ENCODE measurements at regions not wholly inside any gene's neighbourhood (a gene's known extent, or its start where the extent isn't known, plus 50 kb on each side); places are given as distances from the start of the nearest gene placed in this dataset.

DNA sequence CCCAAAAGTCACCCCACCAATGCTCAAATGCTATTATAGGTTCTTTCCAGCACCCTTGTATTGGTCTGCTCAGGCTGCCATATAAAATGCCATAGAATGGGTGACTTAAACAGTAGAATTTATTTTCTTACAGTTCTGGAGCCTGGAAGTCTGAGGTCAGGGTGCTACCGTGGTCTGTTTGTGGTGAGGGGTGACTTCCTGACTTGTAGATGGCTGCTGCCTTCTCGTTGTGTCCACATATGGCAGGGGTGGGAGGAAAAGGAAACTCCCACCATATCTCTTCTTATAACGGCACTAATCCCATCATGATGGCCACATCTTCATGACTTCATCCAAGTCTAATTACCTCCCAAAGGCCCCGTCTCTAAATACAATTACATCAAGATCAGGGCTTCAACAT, 257.8 kb upstream of the TARS1 start:
- Histone ChIP-seq H3K27me3 (no peaks in the 10 kb centered on the region), H3K4me3 (ENCODE audit: low read depth, low read length) (no peak overlapping the region), H3K4me1 (no peaks in the 10 kb centered on the region), H3K36me3 (no peaks in the 10 kb centered on the region), H3K9me3 (no peaks in the 10 kb centered on the region)
- no peak for DNase-seq
- TF ChIP-seq, protein P1, sequence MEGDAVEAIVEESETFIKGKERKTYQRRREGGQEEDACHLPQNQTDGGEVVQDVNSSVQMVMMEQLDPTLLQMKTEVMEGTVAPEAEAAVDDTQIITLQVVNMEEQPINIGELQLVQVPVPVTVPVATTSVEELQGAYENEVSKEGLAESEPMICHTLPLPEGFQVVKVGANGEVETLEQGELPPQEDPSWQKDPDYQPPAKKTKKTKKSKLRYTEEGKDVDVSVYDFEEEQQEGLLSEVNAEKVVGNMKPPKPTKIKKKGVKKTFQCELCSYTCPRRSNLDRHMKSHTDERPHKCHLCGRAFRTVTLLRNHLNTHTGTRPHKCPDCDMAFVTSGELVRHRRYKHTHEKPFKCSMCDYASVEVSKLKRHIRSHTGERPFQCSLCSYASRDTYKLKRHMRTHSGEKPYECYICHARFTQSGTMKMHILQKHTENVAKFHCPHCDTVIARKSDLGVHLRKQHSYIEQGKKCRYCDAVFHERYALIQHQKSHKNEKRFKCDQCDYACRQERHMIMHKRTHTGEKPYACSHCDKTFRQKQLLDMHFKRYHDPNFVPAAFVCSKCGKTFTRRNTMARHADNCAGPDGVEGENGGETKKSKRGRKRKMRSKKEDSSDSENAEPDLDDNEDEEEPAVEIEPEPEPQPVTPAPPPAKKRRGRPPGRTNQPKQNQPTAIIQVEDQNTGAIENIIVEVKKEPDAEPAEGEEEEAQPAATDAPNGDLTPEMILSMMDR (IDR thresholded peaks at IDR 0.05; ENCODE audit: low read depth, low read length): no peak

DNA sequence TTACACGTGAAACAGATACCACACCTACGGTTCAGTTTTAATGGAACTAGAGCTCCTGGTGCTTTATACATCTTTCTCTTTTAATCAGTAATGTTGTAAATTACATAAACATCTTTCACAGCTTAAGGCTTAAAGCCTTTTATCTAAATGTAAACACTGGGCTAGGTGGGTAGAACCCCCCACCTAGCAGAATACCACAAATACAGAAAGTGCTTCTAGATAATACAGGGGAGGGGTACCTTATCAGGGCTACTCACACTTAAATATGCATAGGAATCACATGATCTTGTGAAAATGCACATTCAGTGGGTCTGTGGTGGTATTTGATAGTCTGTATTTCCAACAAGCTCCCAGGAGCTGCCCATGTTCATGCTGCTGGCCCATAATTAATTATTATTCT, 256.4 kb upstream of the TARS1 start:
- Histone ChIP-seq H3K4me3 (ENCODE audit: low read depth, low read length) (no peak overlapping the region), H3K36me3 (no peaks in the 10 kb centered on the region), H3K27me3 (no peaks in the 10 kb centered on the region), H3K9me3 (no peaks in the 10 kb centered on the region), H3K4me1 (no peaks in the 10 kb centered on the region)
- TF ChIP-seq, protein P1 (IDR thresholded peaks at IDR 0.05; ENCODE audit: low read depth, low read length): no peak
- DNase-seq: no peak

DNA sequence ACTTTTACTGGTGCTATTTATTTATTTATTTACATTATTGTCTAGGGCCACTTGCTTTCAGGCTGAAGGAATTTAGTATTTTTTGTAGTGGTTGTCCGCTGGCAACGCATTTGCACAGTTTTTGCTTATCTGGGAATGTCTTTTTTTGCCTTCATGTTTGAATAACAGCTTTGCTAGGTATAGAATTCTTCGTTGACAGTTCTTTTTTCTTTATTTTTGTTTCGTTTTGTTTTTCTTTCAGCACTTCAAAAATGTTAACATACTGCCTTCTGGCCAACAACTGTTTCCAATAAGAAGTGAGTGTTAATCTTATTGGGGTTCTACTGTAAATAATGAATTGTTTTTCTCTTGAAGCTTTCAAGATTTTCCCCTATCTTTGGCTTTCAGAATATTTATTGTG, 252.7 kb upstream of the TARS1 start:
- Histone ChIP-seq H3K36me3 (no peaks in the 10 kb centered on the region), H3K9me3 (no peaks in the 10 kb centered on the region), H3K27me3 (no peaks in the 10 kb centered on the region), H3K4me1 (no peaks in the 10 kb centered on the region), H3K4me3 (ENCODE audit: low read depth, low read length) (no peak overlapping the region)
- TF ChIP-seq, protein P1 (IDR thresholded peaks at IDR 0.05; ENCODE audit: low read depth, low read length): no peak
- DNase-seq: no peak

DNA sequence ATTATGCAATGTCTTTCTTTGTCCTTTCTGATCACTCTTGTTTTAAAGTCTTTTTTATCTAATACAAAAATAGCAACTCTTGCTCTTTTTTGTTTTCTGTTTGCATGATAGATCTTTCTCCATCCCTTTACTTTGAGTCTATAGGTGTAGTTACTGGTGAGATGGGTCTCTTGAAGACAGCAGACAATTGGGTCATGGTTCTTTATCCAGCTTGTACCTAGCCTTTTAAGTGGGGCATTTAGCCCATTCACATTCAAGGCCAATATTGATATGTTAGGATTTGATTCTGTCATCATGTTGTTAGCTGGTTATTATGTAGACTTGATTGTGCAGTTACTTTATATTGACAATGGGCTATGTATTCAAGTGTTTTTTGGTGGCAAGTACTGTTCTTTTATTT, 245.9 kb upstream of the TARS1 start:
- no peaks in the 10 kb centered on the region for H3K4me1 ChIP-seq
- TF ChIP-seq, protein P1 (IDR thresholded peaks at IDR 0.05; ENCODE audit: low read depth, low read length): no peak
- no peak for DNase-seq
- no peaks in the 10 kb centered on the region for H3K9me3 ChIP-seq
- H3K27me3 ChIP-seq: no peaks in the 10 kb centered on the region
- no peak overlapping the region for H3K4me3 ChIP-seq (ENCODE audit: low read depth, low read length)
- no peaks in the 10 kb centered on the region for H3K36me3 ChIP-seq

DNA sequence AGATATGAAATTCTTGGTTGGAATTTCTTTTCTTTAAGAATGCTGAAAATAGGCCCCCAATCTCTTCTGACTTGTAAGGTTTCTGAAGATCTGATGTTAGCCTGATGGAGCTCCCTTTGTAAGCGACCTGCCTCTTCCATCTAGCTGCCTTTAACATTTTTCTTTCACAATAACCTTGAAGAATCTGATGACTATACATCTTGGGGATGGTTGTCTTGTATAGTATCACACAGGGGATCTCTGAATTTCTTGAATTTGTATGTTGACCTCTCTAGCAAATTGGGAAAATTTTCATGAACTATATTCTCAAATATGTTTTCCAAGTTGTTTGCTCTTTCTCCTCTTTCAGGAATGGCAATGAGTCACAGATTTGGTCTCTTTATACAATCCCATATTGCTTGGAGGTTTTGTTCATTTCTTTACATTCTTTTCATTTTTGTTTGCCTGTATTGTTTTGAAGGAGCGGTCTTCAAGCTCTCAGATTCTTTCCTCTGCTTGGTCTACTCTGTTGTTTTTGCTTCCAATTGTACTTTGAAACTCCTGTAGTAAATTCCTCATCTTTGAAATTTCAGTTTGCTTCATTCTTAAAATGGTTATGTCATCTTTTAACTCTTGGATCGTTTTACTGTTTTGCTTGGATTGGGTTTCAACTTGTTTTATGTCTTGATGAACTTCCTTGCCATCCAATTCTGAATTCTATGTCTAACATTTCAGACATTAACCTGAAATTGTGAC, 245.2 kb upstream of the TARS1 start:
- no peaks in the 10 kb centered on the region for H3K27me3 ChIP-seq
- no peak overlapping the region for H3K4me3 ChIP-seq (ENCODE audit: low read depth, low read length)
- TF ChIP-seq, protein P1 (IDR thresholded peaks at IDR 0.05; ENCODE audit: low read depth, low read length): no peak
- no peaks in the 10 kb centered on the region for H3K4me1 ChIP-seq
- no peaks in the 10 kb centered on the region for H3K9me3 ChIP-seq
- DNase-seq: no peak
- no peaks in the 10 kb centered on the region for H3K36me3 ChIP-seq

DNA sequence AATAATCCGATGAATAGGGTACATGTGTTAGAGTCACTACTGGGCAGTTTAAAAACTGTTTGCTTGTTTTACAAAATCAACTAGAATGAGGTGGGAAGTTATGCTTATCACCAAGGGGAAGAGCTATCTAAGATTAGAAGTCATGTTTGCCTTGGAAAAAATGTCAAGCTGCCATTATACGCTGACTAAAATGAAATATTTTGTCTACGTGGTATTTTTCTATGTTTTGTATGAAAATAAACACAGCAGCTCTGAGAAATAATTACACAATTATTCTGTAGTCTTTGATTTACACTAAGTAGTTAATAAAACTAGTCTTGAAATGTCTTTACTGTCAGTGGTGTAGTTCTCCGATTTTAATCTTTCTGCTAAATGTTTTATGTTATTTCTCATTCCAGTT, 241.9 kb upstream of the TARS1 start:
- Histone ChIP-seq H3K4me1 (no peaks in the 10 kb centered on the region), H3K4me3 (ENCODE audit: low read depth, low read length) (no peak overlapping the region), H3K9me3 (no peaks in the 10 kb centered on the region), H3K36me3 (no peaks in the 10 kb centered on the region), H3K27me3 (no peaks in the 10 kb centered on the region)
- DNase-seq: no peak
- TF ChIP-seq, protein P1 (IDR thresholded peaks at IDR 0.05; ENCODE audit: low read depth, low read length): no peak
